ENCODE measurements at regions not wholly inside any gene's neighbourhood (a gene's known extent, or its start where the extent isn't known, plus 50 kb on each side); places are given as distances from the start of the nearest gene placed in this dataset.
"Not testable (repeated sequence)": the region's sequence is repeated elsewhere in the genome, so short reads cannot be mapped to it uniquely, and the experiment has no call there.

DNA sequence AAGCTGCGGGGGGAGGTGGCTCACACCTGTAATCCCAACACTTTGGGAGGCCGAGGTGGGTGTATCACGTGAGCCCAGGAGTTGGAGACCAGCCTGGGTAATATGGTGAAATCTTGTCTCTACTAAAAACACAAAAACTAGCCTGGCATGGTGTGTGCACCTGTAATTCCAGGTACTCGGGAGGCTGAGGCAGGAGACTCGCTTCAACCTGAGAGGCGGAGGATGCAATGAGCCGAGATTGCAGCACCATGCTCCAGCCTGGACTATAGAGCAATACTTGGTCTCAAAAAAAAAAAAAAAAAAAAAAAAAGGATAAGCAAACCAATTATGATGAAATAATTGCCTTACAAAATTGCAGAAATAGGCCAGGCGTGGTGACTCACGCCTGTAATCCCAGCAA, 311.4 kb upstream of the ZNF337 start:
- TF ChIP-seq, protein P1, sequence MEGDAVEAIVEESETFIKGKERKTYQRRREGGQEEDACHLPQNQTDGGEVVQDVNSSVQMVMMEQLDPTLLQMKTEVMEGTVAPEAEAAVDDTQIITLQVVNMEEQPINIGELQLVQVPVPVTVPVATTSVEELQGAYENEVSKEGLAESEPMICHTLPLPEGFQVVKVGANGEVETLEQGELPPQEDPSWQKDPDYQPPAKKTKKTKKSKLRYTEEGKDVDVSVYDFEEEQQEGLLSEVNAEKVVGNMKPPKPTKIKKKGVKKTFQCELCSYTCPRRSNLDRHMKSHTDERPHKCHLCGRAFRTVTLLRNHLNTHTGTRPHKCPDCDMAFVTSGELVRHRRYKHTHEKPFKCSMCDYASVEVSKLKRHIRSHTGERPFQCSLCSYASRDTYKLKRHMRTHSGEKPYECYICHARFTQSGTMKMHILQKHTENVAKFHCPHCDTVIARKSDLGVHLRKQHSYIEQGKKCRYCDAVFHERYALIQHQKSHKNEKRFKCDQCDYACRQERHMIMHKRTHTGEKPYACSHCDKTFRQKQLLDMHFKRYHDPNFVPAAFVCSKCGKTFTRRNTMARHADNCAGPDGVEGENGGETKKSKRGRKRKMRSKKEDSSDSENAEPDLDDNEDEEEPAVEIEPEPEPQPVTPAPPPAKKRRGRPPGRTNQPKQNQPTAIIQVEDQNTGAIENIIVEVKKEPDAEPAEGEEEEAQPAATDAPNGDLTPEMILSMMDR (IDR thresholded peaks at IDR 0.05; ENCODE audit: extremely low read depth in 1 of 2, insufficient read depth in 1 of 2, low read depth in 1 of 2, low read length in 2 of 2) = not testable (repeated sequence)
- TF ChIP-seq JUN (IDR thresholded peaks at IDR 0.05; ENCODE audit: borderline replicate concordance, insufficient read depth, insufficient read length, low read depth); POLR2AphosphoS5 (IDR thresholded peaks at IDR 0.05; ENCODE audit: insufficient read depth, low read depth, low read length); EZH2 (IDR thresholded peaks at IDR 0.05; ENCODE audit: borderline replicate concordance, low read depth, low read length, severe bottlenecking); POLR2A (IDR thresholded peaks at IDR 0.05; ENCODE audit: low read depth, low read length); GATA2 (IDR thresholded peaks at IDR 0.05; ENCODE audit: insufficient read depth, insufficient read length, low read depth, low read length); MYC (IDR thresholded peaks at IDR 0.05; ENCODE audit: low read depth, low read length): not testable (repeated sequence)
